NOMO-1 (cell line): ENCODE measurements at regions not wholly inside any gene's neighbourhood (a gene's known extent, or its start where the extent isn't known, plus 50 kb on each side); places are given as distances from the start of the nearest gene placed in this dataset.

Experiments
- DNase-seq, 2 experiments: peaks; one replicate each; lab custom pipeline; 2025; ENCODE audit not compliant: unreplicated experiment in 2 of 2; lab: John Stamatoyannopoulos, UW

DNA sequence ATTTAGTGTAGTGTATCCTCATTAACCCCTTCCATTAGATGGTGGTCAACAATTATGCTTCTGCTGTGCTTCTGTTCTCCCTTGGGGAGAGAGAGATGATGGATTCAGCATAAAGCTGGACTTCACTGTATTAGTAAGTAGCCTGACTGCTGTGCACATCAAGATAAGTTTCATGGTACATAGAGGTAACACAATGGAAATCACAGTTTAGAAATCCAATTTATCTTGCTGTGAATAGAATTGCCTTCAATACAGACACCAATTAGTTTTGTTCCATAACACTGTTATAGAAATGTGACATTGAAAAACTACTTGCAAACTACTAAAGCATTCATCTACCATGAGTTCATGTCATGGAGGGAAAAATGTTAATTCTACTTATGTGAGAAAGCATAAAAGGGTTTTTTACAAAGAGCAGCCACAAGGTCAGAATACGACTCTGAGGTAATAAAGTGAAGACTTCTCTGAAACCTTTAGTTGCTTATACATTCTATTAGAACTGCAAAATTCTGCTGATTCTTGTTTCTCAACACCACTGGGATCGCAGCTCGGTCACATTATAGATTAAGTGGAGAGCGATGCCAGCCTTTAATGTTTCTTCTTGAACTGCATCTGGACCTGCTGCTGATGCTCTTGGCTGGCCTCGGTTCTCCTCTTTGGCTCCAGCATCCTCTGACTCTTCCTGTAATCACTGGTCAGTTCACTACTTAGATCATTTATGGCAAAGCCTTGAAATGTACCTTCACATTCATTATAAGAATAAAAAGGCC lies 190.8 kb downstream of the ATP23 start:
- no peak for DNase-seq

DNA sequence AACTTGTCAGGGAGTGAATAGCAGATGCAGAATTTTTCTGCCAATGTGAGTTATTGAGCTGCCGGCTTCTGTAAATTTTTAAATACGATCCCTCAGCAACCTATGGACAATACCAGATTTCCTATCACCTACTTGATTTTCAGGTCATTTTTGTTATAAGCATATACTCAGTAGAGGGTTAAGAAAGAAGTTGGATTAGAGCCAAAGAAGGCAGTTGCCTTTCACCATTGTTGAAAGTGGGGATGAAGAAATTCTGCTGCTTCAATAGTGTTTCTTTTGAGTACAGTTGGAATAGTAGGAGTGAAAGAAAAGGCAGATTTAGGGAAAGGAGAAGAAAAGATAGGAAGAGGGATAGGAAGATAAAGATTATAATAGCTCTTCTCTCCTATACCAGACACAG lies 197.1 kb downstream of the ATP23 start:
- DNase-seq, result no peak

DNA sequence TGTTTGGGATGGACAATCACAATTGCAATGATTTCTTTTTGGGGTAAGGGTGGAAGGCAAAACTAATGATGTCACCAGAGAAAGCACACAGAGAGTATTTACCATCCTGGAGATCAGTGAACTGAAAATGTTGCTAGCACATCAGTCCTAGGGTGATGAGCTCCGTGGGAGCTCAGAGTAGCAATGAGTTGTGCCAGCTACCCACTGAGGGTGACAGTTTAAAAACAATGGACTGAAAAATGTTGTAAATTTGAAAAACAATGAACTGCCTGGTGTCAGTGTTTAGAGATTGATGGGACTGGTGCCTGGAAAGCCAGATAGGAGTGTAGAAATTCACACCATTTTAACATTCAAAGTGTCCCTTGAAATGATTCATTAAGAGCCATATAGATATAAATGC lies 198.5 kb downstream of the ATP23 start:
- DNase-seq, result no peak

DNA sequence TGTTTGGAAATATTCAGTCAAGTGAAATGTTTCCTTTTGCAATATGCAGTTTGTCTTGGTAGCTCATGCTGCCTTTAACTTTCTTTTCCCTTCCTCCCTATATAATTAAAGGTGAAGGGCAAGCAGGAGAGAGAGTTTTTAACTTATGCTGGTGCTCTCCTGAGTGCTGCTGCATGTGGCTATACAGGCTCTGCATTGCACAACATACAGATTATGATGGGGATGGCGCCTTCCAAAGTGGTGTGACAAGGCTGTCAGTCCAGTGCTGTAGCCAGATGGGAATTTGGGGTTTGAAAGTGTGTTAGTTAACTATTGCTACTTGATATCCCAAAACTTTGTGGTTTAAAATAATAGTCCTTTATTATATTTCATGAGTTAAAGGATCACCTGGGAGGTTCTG lies 199.0 kb downstream of the ATP23 start:
- DNase-seq, result no peak

DNA sequence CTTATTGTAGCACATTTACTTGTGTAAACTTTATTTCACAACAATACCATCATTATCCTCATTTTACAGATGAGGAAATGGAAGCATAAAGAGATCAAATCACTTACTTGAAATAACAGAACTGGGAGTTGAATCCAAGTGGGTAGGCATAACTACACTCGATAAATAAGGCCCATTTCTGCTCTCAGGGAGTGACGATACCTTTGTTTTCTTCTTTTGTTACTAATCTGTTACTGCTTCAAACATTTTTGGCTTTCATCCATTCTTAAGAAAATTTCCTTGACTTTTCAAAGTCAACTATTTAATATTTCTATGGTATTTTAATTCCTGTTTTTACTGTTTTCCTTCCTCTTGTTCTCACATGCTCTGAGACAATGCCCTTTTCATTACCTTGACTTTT lies 201.6 kb downstream of the ATP23 start:
- DNase-seq, result no peak

DNA sequence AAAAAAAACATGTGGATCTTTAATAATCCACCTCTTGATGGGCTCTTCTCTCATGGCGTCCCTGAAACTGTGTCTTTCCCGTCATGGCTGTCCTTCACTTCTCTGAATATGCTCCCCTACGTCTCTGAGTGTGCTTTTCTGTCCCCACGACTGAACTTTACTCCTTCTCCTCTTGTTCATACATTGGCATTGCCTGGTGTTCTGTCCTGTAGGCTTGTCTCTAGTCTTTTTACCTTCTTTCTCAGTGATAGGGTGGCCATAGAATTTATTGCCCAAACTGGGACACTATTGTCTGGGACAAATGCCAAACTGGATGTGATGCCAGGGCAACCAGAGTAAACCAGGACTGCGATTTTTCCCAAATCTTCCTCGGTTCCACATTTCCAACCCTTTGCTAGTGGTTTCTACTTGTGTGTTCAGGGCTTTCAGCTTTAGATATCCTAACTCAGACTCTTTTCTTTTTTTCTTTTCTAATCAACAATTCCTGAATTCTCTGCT lies 202.2 kb downstream of the ATP23 start:
- DNase-seq, result no peak

DNA sequence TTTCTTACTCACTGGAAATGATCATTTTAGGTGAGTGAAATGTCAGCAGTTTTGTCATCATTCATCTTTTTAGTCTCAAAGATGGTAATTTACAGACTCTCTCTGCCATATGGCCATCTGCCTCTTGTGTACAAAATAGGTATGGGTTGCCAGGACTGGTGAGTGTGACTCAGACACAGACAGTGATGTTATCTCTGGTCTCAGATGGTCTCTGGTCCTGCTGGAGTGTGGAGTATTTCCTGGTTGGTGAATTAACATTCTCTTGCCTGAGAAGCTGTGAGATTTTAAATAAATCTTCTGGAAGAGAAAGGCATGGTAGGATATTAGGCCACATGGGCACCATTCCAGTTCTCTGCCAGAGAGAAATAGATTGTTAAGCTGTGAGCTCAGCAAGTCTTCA lies 207.0 kb downstream of the ATP23 start:
- DNase-seq, result no peak

DNA sequence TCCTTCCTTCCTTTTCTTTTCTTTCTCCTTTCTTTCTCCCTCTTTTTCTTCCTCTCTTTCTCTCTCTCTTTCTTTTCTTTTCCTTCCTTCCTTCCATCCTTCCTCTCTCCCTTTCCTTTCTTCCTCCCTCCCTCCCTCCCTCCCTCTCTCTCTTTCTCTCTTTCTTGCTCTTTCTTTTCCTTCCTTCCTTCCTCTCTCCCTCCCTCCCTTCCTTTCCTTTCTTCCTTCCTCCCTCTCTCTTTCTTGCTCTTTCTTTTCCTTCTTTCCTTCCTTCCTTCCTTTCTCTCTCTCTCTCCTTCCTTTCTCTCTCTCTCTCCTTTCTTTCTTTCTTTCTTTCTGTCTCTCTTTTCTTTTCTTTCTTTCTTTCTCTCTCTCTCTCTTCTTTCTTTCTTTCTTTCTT lies 207.6 kb downstream of the ATP23 start:
- DNase-seq, result no peak

DNA sequence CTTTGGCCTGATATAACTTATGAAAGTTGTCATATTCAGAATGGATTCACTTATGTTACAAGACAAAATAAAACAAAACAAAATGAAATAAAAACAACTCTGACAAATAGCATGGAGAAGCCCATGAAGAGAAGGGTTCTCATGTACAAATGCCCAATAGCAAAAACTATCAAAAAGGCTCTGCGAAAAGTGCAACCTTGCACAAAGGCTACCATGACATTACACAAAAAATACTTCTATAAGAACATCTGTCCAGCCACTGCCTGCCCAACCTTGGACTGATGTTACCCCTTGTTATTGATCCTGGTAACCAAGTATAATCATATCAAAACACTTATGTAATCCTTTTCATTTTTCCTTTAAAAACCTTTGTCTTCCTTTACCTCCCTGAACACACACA lies 213.0 kb downstream of the ATP23 start:
- no peak for DNase-seq

DNA sequence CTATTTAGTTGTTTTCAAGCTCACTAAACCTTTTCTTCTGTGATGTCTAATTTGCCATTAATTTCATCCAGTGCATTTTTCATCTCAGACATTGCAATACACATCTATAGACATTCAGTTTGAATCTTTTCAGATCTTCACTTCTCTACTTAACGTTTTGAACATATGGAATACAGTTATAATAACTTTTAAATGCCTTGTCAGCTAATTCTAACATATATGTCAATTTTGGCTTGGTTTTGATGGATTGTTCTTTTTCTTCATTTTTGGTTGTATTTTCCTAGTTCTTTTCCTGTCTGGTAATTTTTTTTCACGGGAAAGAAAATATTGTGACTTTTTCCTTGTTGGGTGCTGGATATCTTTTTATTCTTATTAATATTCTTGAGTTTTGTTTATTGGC lies 215.3 kb downstream of the ATP23 start:
- no peak for DNase-seq

DNA sequence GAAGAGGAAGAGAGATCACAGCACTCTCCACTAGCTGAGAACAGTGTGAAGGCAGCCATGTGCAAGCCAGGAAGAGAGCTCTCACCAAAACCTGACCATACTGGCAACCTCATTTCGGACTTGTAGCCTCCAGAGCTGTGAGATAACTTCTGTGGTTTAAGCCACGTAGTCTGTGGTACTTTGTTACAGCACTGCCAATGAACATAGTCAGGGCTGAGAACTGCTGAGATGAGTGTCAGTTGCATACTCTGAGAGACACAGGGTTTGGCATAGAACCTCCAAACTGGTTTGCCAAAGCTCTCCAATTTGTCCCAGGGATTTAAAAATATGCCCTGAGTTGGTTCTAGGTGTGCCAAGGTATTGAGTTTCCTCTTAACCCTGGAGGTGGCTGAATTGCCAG lies 218.6 kb downstream of the ATP23 start:
- no peak for DNase-seq

DNA sequence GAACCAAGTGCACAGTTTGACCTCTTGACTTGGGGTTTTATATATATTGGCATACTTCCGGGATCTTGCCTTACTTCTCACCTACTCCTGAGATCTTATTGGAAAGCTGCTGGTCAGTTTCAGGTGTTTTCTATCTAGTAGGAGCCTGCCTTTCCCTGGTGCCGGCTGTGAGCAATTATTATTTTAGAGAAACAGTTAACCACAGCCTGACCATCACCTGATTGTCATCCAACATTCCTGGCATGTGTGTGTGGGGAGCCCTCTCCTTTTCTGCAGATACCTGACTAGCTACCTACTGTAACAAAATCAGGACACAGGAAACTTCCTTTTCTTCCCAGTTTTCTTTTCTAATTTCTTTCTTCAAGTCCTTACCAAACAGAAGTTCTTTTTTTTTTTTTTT lies 220.4 kb downstream of the ATP23 start:
- no peak for DNase-seq

DNA sequence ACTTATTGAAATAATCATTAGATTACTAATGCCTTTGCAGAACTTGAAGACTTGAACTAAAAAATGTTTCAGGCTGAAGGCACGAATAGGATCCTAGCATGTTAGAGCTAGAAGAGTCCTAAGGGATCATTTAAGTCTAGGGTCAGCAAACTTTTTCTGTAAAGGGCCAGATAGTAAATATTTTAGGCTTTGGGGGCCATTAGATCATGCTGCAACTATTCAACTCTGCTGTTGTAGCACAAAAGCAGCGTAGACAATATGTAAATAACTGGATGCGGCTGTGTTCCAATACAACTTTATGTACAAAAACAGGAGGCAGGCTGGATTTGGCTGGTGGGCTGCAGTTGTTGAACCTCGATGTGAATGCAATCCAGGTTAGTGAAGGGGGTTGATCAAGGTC lies 221.7 kb downstream of the ATP23 start:
- no peak for DNase-seq

DNA sequence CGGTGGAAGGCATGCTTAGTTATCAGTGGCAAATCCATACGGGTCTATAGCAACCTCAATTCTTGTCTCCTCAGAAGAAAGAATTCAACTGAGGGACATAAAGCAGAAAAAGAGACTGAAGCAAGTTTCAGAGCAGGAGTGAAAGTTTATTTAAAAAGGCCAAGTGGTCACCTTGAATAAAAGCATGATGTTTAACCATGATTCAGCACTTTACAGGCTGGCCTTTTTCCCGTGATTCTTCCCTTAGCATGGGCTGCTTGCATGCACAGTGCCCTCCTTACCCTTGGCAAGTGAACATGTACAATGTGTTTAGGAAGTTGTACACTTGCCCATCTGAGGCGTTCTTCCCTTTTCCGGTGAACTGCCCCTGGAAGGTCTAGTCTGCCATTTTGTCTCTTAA lies 225.3 kb downstream of the ATP23 start:
- no peak for DNase-seq

DNA sequence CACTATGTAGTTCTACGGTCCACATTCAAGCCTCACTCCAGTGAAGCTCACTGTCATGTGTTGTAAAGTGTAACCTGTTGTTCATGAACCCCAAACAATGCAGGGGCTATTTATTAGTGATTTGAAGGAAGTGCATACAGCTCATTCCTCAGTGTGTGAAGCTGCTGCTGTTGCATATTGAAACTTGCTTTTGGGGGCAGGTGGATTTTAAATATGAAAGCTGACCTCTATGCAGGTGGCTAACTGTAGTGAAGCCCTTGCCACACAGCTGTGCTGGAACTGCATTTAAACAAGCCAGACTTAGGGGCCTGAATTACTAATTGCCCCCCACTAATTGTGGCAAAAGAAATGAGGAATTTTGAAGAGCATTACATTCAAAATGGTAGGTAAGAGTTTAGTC lies 226.3 kb downstream of the ATP23 start:
- DNase-seq, result no peak

DNA sequence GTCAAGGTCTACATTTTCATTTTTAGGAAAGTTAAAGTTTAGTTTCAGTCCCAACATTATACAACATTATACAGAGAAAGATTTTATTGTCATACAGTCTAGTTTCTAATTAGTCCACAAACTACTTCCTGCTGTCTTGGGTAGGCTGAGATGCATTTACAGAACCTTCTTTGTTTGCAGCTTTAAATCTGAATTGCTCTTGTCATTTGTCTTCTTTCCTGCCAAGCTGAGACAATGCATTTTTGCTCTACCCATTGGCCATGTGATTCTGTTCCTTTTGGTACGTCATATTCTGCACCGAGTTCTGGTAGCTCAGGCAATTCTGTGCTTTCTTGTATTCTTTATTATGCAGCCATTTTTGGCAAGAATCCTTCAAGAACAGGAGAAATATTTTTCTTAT lies 228.5 kb downstream of the ATP23 start:
- no peak for DNase-seq

DNA sequence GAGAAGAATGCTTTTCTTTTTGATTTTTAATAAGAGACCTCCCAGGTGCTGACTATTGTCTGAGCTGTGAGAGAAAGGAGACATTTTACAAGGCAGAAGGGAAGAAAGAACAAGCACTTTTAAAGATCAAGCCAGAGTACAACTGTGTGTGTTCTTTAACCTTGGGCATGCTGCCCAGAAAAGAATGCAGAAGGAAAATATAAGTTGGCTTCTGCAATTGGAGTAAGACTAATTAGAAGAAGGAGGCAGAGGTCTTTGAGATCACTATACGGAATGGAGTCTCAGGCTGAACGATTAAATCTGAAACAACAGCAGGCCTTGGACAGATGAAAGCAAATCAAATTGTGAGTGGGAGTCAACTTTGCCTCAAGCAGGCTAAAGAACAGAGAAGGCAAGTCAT lies 230.5 kb downstream of the ATP23 start:
- DNase-seq, result no peak

DNA sequence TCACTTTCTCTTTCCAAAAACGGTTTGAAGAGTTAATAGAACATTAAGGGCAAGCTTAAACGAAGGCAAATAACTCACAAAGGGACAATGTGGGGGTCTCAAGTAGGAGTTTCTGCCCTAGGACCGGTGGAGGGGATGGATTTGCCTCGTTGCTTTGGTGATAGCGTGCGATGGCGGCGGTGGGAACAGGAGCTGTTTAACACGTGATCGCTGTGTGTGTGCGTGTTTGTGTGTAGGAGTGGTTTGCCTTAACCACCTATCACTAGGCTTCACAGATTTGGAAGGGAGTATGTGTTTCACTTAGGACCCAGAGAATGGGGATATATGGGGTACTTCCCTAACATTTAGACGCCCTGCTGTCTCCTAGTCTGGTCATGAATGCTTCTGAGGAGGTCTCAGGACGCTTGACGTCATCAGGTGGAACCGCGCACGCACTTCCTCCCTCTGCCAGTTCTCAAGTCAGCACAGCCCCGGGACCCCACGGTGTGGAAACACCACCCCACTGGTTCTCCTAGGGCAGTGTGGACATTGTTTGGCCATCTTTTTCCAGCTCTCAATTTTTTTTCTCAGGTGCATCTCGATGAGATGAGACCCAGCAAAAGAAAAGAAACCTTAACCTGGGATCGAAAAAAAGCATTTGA lies 231.2 kb downstream of the ATP23 start:
- no peak for DNase-seq

DNA sequence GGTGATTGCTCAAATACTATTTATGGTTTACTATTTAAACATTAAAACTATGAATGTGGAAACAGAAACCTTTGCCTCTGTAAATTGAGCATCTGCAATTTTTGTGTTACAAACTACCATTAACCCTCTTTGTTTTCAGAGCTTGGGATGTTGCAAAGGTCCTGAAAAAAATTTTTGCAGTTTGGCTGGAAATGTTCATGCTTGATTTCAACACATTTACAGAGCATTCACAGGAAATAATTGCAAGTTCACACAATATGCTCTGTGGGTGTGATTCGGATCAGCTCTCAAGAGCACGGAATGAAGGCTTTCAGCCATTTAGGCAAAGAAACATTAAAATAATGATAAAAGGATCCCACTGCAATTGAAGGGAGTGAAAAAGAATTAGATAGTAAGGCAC lies 232.9 kb downstream of the ATP23 start:
- DNase-seq, result no peak

DNA sequence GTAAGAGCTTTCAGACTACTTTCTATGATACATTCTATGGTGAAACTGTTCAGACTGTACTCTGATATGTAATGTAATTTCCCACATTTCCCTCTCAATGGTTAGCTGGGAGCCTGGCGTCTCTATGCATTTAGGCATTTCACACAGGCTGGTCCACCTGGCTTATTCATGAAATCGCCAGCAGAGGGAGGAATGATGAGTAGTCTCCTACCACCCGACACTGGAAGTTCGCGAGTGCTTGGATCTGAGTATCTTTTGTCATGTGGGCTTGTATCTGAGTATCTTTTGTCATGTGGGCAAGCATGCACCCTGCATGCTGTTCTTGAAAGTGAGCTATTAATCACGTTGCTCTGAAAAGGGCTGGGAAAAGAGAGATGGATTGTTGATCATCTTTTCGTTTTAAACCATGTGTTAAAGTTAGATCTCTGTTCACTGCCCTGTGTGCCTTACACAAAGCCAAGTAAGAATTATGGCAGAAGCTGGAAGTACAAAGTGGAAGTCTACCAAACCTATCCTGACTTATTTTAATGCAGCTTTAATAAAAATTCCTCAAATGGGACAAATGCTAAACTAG lies 235.0 kb downstream of the ATP23 start:
- no peak for DNase-seq

DNA sequence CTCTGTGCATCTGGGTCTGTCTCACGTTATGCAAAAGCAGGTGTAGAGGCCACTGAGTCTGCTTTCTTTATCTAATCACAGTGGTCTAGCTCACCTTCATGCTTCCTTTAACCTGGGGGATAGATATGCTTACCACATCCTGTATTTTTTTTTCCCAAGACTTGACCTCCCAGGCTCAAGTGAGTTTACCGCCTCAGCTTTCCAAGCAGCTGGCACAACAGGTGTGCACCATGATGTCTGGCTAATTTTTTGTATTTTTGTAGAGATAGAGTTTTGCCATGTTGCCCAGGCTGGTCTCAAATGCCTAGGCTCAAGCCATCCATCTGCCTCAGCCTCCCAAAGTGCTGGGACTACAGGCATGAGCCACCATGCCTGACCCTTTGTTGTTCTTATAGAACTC lies 236.0 kb downstream of the ATP23 start:
- no peak for DNase-seq

DNA sequence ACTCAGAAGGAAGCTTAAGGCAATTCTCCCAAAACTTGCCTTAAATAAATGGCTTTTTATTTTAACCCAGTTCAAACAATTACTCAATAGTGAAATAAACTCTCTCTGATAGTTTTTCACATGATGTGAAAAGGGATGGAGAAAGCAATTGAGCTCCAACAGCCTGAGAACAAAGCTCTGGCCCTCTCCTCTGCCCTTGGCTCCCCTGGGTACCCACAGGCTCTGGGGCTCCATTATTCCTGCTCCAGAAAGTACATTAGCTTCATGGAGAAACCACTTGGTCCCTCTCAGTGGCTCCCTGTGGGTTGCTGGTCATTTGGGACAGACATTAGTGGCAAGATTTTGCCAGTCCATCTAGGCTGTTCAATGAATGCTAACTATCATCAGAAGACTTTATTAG lies 242.8 kb downstream of the ATP23 start:
- no peak for DNase-seq
